ENCODE measurements at regions not wholly inside any gene's neighbourhood (a gene's known extent, or its start where the extent isn't known, plus 50 kb on each side); places are given as distances from the start of the nearest gene placed in this dataset.

GRCh38 chr4:14726877-14727361, 275.4 kb upstream of the CPEB2 start:
- no peaks in the 10 kb centered on the region for H4K20me1 ChIP-seq (ENCODE audit: control insufficient read depth, insufficient read depth, low read depth, low read length)
- no peaks in the 10 kb centered on the region for H3K27me3 ChIP-seq (ENCODE audit: control insufficient read depth, low read length)
- no peaks in the 10 kb centered on the region for H3K79me2 ChIP-seq (ENCODE audit: control insufficient read depth, low read length)
- TF ChIP-seq EZH2phosphoT487 (IDR thresholded peaks at IDR 0.05; ENCODE audit: borderline replicate concordance, low read length), result no peak
- TF ChIP-seq, protein P1, sequence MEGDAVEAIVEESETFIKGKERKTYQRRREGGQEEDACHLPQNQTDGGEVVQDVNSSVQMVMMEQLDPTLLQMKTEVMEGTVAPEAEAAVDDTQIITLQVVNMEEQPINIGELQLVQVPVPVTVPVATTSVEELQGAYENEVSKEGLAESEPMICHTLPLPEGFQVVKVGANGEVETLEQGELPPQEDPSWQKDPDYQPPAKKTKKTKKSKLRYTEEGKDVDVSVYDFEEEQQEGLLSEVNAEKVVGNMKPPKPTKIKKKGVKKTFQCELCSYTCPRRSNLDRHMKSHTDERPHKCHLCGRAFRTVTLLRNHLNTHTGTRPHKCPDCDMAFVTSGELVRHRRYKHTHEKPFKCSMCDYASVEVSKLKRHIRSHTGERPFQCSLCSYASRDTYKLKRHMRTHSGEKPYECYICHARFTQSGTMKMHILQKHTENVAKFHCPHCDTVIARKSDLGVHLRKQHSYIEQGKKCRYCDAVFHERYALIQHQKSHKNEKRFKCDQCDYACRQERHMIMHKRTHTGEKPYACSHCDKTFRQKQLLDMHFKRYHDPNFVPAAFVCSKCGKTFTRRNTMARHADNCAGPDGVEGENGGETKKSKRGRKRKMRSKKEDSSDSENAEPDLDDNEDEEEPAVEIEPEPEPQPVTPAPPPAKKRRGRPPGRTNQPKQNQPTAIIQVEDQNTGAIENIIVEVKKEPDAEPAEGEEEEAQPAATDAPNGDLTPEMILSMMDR (IDR thresholded peaks at IDR 0.05; ENCODE audit: low read depth, low read length, poor library complexity, severe bottlenecking), result no peak
- no peaks in the 10 kb centered on the region for H3K4me1 ChIP-seq (ENCODE audit: control insufficient read depth, low read length)
- H3K27ac ChIP-seq (ENCODE audit: low read depth, low read length), result no peak overlapping the region
- H3F3A ChIP-seq (ENCODE audit: control insufficient read depth, insufficient read depth), result no peaks in the 10 kb centered on the region
- no peak overlapping the region for H3K4me2 ChIP-seq (ENCODE audit: low read length)
- no peaks in the 10 kb centered on the region for H3K36me3 ChIP-seq (ENCODE audit: control insufficient read depth, low read length)
- no peaks in the 10 kb centered on the region for H3K9me2 ChIP-seq (replicated peaks; ENCODE audit: control insufficient read depth, low read length)
- H3K4me3 ChIP-seq (ENCODE audit: low read length), result no peak overlapping the region
- no peaks in the 10 kb centered on the region for H3K9me3 ChIP-seq (ENCODE audit: control insufficient read depth, insufficient read depth, low read length)

- H3K9me3 ChIP-seq (ENCODE audit: control insufficient read depth, insufficient read depth, low read length), result no peaks in the 10 kb centered on the region
- H4K20me1 ChIP-seq (ENCODE audit: control insufficient read depth, insufficient read depth, low read depth, low read length), result no peaks in the 10 kb centered on the region
- H3K36me3 ChIP-seq (ENCODE audit: control insufficient read depth, low read length), result no peaks in the 10 kb centered on the region
- no peaks in the 10 kb centered on the region for H3K9me2 ChIP-seq (replicated peaks; ENCODE audit: control insufficient read depth, low read length)
- no peaks in the 10 kb centered on the region for H3K27me3 ChIP-seq (ENCODE audit: control insufficient read depth, low read length)
- H3K4me3 ChIP-seq (ENCODE audit: low read length), result no peak overlapping the region
- H3K4me2 ChIP-seq (ENCODE audit: low read length), result no peak overlapping the region
- no peaks in the 10 kb centered on the region for H3F3A ChIP-seq (ENCODE audit: control insufficient read depth, insufficient read depth)
- no peaks in the 10 kb centered on the region for H3K79me2 ChIP-seq (ENCODE audit: control insufficient read depth, low read length)
- no peaks in the 10 kb centered on the region for H3K4me1 ChIP-seq (ENCODE audit: control insufficient read depth, low read length)
- no peak overlapping the region for H3K27ac ChIP-seq (ENCODE audit: low read depth, low read length)
- TF ChIP-seq, protein P1 (IDR thresholded peaks at IDR 0.05; ENCODE audit: low read depth, low read length, poor library complexity, severe bottlenecking), result no peak
- no peak for TF ChIP-seq EZH2phosphoT487 (IDR thresholded peaks at IDR 0.05; ENCODE audit: borderline replicate concordance, low read length)
These were observed 272.8 kb upstream of the CPEB2 start for GRCh38 chr4:14729282-14730000.

- H3K36me3 ChIP-seq (ENCODE audit: control insufficient read depth, low read length), result no peaks in the 10 kb centered on the region
- no peaks in the 10 kb centered on the region for H3K4me1 ChIP-seq (ENCODE audit: control insufficient read depth, low read length)
- no peak overlapping the region for H3K4me2 ChIP-seq (ENCODE audit: low read length)
- H3K9me3 ChIP-seq (ENCODE audit: control insufficient read depth, insufficient read depth, low read length), result no peaks in the 10 kb centered on the region
- H3K27me3 ChIP-seq (ENCODE audit: control insufficient read depth, low read length), result no peaks in the 10 kb centered on the region
- H3F3A ChIP-seq (ENCODE audit: control insufficient read depth, insufficient read depth), result no peaks in the 10 kb centered on the region
- no peaks in the 10 kb centered on the region for H3K9me2 ChIP-seq (replicated peaks; ENCODE audit: control insufficient read depth, low read length)
- no peak overlapping the region for H3K4me3 ChIP-seq (ENCODE audit: low read length)
- no peak overlapping the region for H3K27ac ChIP-seq (ENCODE audit: low read depth, low read length)
- H4K20me1 ChIP-seq (ENCODE audit: control insufficient read depth, insufficient read depth, low read depth, low read length), result no peaks in the 10 kb centered on the region
- no peaks in the 10 kb centered on the region for H3K79me2 ChIP-seq (ENCODE audit: control insufficient read depth, low read length)
- no peak for TF ChIP-seq EZH2phosphoT487 (IDR thresholded peaks at IDR 0.05; ENCODE audit: borderline replicate concordance, low read length)
- TF ChIP-seq, protein P1 (IDR thresholded peaks at IDR 0.05; ENCODE audit: low read depth, low read length, poor library complexity, severe bottlenecking), result no peak
These were observed 260.2 kb upstream of the CPEB2 start for GRCh38 chr4:14742054-14742453.

Measured in DOHH2 (cell line).